Subcutaneous abdominal adipose tissue (tissue), 5 donors: ENCODE measurements at regions not wholly inside any gene's neighbourhood (a gene's known extent, or its start where the extent isn't known, plus 50 kb on each side); places are given as distances from the start of the nearest gene placed in this dataset.

Source experiments
- H3K27ac ChIP-seq: one replicate; pipeline ENCODE4 v1.7.0; 2013; ENCODE audit warnings: low read depth, mild to moderate bottlenecking, inconsistent platforms, low read length, moderate library complexity
- H3K27me3 ChIP-seq, 5 donors: one replicate each; pipeline ENCODE4 v1.7.0; 2013; ENCODE audit warnings: low read length in 5 of 5, inconsistent platforms in 1 of 5; ENCODE audit not compliant: control insufficient read depth in 5 of 5, insufficient read depth in 4 of 5
- H3K36me3 ChIP-seq, 5 donors: one replicate each; pipeline ENCODE4 v1.7.0; 2013; ENCODE audit warnings: low read length in 5 of 5; ENCODE audit not compliant: control insufficient read depth in 5 of 5, insufficient read depth in 5 of 5
- H3K4me1 ChIP-seq, 5 donors: one replicate each; pipeline ENCODE4 v1.7.0; 2013; ENCODE audit warnings: low read length in 5 of 5, mild to moderate bottlenecking in 3 of 5, moderate library complexity in 1 of 5; ENCODE audit not compliant: control insufficient read depth in 5 of 5, insufficient read depth in 5 of 5
- H3K4me3 ChIP-seq, 5 donors: one replicate each; pipeline ENCODE4 v1.7.0; 2013; ENCODE audit warnings: low read length in 5 of 5, low read depth in 1 of 5
- H3K9ac ChIP-seq, 5 donors: one replicate each; pipeline ENCODE4 v1.7.0; 2013; ENCODE audit warnings: low read length in 5 of 5, mild to moderate bottlenecking in 4 of 5, moderate library complexity in 3 of 5
- H3K9me3 ChIP-seq, 5 donors: one replicate each; pipeline ENCODE4 v1.7.0; 2013; ENCODE audit warnings: low read length in 5 of 5; ENCODE audit not compliant: control insufficient read depth in 5 of 5
- donor health status: healthy.
- donor health status: healthy.
- donor health status: healthy.
- donor health status: healthy.
- donor health status: healthy.

DNA sequence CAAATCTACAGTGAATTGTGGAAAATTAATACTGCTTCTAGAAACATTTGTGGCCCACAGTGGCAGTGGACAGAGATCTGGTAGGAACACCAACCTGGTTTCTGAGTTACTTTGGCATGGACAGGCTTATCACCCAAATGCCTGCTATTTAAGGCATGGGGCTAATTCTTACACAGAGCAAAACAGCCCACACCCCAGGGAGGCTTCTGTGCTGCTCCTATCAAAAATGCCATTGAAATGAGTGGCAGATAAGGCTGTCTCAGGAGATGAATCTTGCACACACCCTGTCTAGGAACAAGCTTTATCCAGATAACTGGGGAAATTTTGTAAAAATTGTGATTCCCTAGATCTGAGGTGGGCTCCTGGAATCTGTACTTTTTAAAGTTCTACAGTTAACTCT, 307.1 kb downstream of the TLE1 start:
- no peaks in the 10 kb centered on the region for H3K27me3 ChIP-seq
- no peaks in the 10 kb centered on the region for H3K9me3 ChIP-seq
- no peak overlapping the region for H3K27ac ChIP-seq
- H3K9ac ChIP-seq = no peak overlapping the region
- H3K4me3 ChIP-seq = no peak overlapping the region
- H3K36me3 ChIP-seq = no peaks in the 10 kb centered on the region
- H3K4me1 ChIP-seq = peaks cover 0 to 4% (median 0%) of the 10 kb centered on the region in 5 donors

DNA sequence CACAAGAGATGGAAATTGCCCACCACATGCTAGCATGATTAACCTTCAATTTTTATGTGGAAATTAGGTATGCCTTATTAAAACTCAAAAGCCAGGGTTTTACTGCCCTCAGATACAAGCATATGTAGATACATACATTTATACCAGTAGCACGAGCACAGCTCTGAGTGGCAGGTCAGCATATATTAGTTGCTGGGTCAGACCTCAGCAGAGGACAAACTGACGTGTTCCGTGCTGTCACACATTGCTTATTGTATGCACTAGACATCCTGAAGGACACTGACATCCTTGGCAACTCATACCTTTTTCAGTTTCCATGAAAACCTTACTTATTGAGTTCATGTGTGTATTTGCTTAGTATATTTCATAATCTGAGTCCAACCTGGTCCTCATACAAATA, 307.7 kb downstream of the TLE1 start:
- no peaks in the 10 kb centered on the region for H3K9me3 ChIP-seq
- no peak overlapping the region for H3K27ac ChIP-seq
- peaks cover 0 to 4% (median 0%) of the 10 kb centered on the region in 5 donors for H3K4me1 ChIP-seq
- H3K27me3 ChIP-seq = no peaks in the 10 kb centered on the region
- no peaks in the 10 kb centered on the region for H3K36me3 ChIP-seq
- H3K9ac ChIP-seq = no peak overlapping the region
- H3K4me3 ChIP-seq = no peak overlapping the region

DNA sequence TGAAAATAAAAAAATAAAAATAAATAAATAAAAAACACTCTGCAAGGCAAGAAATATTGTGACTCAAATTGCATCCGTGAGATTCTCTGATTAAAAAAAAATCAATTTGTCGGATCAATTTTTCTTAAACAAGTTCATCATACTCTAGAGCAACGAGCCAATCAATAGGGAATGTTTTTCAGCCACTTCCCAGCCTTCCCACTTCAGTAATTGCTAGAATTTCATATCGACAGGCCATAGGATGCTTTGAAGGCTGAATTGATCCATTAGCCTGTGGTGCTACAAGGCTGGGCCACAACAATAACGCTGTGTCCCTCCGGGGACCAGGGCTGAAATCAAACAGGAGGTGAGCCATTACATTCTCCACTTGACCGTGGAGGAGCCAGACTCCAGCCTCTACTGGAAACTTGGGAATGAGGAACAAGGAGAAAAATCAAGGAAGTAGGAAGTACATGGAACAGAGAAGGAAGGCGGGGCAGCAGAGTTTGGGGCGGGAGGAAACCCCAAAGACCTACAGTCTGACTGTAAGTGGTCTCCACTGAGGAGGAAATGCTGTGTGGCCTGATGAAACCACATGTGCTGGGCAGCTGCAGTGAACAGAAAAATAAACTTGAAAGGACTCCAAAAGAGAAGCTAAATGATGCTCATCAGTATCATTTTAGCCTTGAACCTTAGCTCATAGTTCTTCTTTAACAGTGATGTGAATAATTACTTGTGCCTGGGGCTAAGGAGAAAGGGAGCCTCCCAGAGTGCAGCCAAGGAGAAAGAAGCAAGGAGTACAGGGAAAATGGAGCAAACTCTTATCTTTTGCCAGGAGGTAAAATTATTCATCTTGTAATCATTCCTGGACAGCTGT, 308.6 kb downstream of the TLE1 start:
- Histone ChIP-seq H3K4me3 (no peak overlapping the region), H3K27ac (no peak overlapping the region), H3K27me3 (no peaks in the 10 kb centered on the region), H3K36me3 (no peaks in the 10 kb centered on the region), H3K4me1 (peaks cover 0 to 5% (median under 1%) of the 10 kb centered on the region in 5 donors), H3K9ac (no peak overlapping the region), H3K9me3 (no peaks in the 10 kb centered on the region)

DNA sequence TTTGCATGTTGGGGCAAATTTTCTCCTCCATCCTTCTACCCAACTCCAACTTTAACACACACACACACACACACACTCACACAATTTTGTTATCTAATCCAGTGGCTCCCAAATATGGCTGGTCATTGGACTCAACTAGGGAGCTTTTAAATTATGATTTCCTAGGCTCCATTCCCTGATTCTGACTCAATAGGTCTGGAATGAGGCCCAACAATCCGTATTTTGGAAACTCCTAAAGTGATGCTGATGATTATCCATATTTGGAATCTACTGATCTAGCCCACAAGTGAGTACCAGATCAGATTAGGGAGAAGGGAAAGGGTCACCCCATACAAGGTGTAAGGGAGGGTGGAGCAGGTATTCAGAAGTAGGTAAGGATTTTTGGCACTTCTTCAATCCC, 309.7 kb downstream of the TLE1 start:
- Histone ChIP-seq H3K27ac (no peak overlapping the region), H3K4me3 (no peak overlapping the region), H3K27me3 (no peaks in the 10 kb centered on the region), H3K9ac (no peak overlapping the region), H3K9me3 (no peaks in the 10 kb centered on the region), H3K4me1 (peaks cover 0 to 15% (median 9%) of the 10 kb centered on the region in 5 donors), H3K36me3 (no peaks in the 10 kb centered on the region)

GRCh38 chr9:81377921-81378320, 311.4 kb downstream of the TLE1 start:
- no peak overlapping the region for H3K27ac ChIP-seq
- no peaks in the 10 kb centered on the region for H3K27me3 ChIP-seq
- H3K9ac ChIP-seq = no peak overlapping the region
- no peaks in the 10 kb centered on the region for H3K9me3 ChIP-seq
- peaks cover 3 to 24% (median 16%) of the 10 kb centered on the region in 5 donors for H3K4me1 ChIP-seq
- no peaks in the 10 kb centered on the region for H3K36me3 ChIP-seq
- no peak overlapping the region for H3K4me3 ChIP-seq

DNA sequence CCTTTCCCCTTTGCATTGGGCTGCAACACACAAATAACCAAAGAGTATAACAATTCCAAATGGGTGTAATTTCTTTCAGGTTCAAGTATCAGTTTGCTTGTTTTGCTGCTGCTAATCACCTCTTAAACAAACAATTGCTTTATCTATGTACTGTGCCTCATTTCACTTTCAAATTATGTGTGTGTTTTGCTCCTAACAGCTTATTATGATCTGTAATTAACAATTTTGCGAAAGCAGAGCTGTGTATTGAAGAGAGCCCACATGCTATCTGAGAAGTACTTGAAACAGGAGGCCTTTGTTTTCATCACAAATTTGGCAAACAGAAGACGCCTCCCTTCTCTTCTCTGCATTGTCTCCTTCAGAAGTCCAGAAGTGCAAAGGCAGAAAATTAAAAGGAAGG, 312.0 kb downstream of the TLE1 start:
- no peak overlapping the region for H3K9ac ChIP-seq
- H3K27ac ChIP-seq = no peak overlapping the region
- H3K36me3 ChIP-seq = no peaks in the 10 kb centered on the region
- no peaks in the 10 kb centered on the region for H3K27me3 ChIP-seq
- no peaks in the 10 kb centered on the region for H3K9me3 ChIP-seq
- peaks cover 7 to 26% (median 20%) of the 10 kb centered on the region in 5 donors for H3K4me1 ChIP-seq
- H3K4me3 ChIP-seq = no peak overlapping the region

DNA sequence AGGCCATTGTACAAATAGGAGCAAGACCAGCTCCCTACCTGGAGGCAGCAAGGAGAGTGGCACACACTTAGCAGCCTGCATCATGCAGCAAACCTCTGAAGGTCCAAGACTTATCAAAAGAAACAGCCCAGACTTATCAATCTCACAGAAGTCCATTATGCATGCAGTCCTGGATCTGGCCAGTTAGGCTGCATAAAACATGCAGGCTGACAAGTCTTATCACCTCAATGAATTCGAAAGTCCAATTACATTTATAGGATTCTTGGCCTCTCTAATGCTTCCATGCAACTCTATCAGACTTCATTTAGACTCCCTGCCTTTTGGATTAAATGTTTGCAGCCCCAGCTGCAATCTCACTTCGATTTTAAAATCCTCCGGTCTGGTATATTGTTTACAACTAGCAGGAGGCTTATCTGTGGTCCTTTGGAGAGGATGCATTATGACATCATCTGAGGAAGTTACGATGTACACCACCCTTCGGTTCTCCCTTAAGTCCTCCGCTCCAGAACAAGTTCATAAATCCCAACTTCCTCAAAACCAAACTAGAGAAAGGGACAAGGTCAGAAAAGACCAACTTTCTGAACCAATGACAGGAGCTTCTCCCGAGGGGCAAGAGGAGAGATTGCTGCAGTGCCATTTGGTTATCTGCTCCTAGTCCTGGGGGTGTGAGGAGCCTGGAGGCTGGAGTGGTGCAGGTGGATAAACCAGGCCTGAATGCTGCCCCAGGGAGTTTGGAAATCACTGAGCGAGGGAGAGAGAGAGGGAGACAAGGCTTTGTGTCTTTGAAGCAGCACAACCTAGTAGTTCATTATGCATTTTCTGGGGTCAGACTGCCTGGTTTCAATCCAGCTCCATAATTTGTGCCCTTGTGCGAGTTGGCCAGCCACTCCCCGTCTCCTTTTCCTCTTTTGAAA, 313.9 kb downstream of the TLE1 start:
- H3K27ac ChIP-seq = no peak overlapping the region
- no peak overlapping the region for H3K9ac ChIP-seq

GRCh38 chr9:81374459-81375186, 314.7 kb downstream of the TLE1 start:
- no peaks in the 10 kb centered on the region for H3K36me3 ChIP-seq
- H3K27me3 ChIP-seq = no peaks in the 10 kb centered on the region
- no peak overlapping the region for H3K9ac ChIP-seq
- no peaks in the 10 kb centered on the region for H3K9me3 ChIP-seq
- H3K4me1 ChIP-seq = peaks cover 7 to 27% (median 20%) of the 10 kb centered on the region in 5 donors
- no peak overlapping the region for H3K4me3 ChIP-seq
- no peak overlapping the region for H3K27ac ChIP-seq

More for the DNA sequence above, 313.9 kb downstream of the TLE1 start:
- Histone ChIP-seq H3K27me3 (no peaks in the 10 kb centered on the region), H3K36me3 (no peaks in the 10 kb centered on the region), H3K4me3 (no peak overlapping the region), H3K4me1 (peaks cover 7 to 27% (median 20%) of the 10 kb centered on the region in 5 donors), H3K9me3 (no peaks in the 10 kb centered on the region)

DNA sequence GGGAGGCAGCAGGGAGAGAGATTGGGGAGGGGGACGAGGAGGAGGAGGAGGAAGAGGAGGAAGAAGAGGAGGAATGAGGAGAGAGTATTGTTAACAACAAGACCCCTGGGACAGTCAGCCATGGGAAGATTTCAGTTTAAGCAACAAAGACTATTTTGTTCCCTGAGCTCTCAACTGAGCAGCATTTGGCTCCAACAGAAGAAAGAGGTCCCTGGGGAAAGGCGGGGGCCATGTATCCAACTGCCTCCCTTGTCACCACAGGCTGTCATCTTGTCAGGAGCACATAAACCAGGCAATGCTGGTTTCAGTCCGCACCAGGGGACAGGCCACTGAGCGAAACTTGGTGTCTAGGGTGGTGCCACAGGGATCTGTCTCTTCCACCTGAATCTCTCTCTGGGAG, 316.1 kb downstream of the TLE1 start:
- Histone ChIP-seq H3K4me3 (peak overlapping the region in 1 of 5 donors; percentile 17), H3K9me3 (no peaks in the 10 kb centered on the region), H3K27me3 (no peaks in the 10 kb centered on the region), H3K36me3 (no peaks in the 10 kb centered on the region), H3K9ac (no peak overlapping the region), H3K4me1 (peaks cover 7 to 27% (median 20%) of the 10 kb centered on the region in 5 donors), H3K27ac (no peak overlapping the region)
